GM23248 (cell line): ENCODE measurements at regions not wholly inside any gene's neighbourhood (a gene's known extent, or its start where the extent isn't known, plus 50 kb on each side); places are given as distances from the start of the nearest gene placed in this dataset.

Experiments used
- DNase-seq: peaks from one replicate; pipeline ENCODE4 v3.0.0-alpha.2; 2015
- H2AFZ ChIP-seq: fragments of 200-600 bp; sonication (generic); 2 replicates; pipeline ENCODE4 v1.6.1; 2016; ENCODE audit warnings: antibody characterized with exemption
- H3F3A ChIP-seq: fragments of 200-600 bp; sonication (generic); 2 replicates; pipeline ENCODE4 v1.6.1; 2016; ENCODE audit warnings: mild to moderate bottlenecking, antibody characterized with exemption, mixed run types; ENCODE audit not compliant: insufficient read depth
- H3K27ac ChIP-seq: fragments of 200-600 bp; sonication (generic); 2 replicates; pipeline ENCODE4 v1.5.1; 2016; ENCODE audit warnings: mild to moderate bottlenecking
- H3K27me3 ChIP-seq: fragments of 200-600 bp; sonication (generic); replicated peaks from 2 replicates; pipeline ENCODE4 v1.6.1; 2016; ENCODE audit warnings: mild to moderate bottlenecking; ENCODE audit not compliant: insufficient read depth
- H3K36me3 ChIP-seq: fragments of 200-600 bp; sonication (generic); 2 replicates; pipeline ENCODE4 v1.6.1; 2016; ENCODE audit warnings: low read depth, mild to moderate bottlenecking
- H3K4me1 ChIP-seq: fragments of 200-600 bp; sonication (generic); 2 replicates; pipeline ENCODE4 v1.6.1; 2016; ENCODE audit warnings: mild to moderate bottlenecking; ENCODE audit not compliant: insufficient read depth
- H3K4me2 ChIP-seq: fragments of 200-600 bp; sonication (generic); one replicate; pipeline ENCODE4 v1.6.1; 2016; ENCODE audit warnings: mild to moderate bottlenecking; ENCODE audit not compliant: unreplicated experiment
- H3K4me3 ChIP-seq: fragments of 200-600 bp; sonication (generic); 2 replicates; pipeline ENCODE4 v1.5.1; 2016; ENCODE audit warnings: mild to moderate bottlenecking
- H3K79me2 ChIP-seq: fragments of 200-600 bp; sonication (generic); 2 replicates; pipeline ENCODE4 v1.6.1; 2016; ENCODE audit warnings: mild to moderate bottlenecking; ENCODE audit not compliant: insufficient read depth
- H3K9ac ChIP-seq: fragments of 200-600 bp; sonication (generic); 2 replicates; pipeline ENCODE4 v1.6.1; 2016; ENCODE audit warnings: mild to moderate bottlenecking
- H3K9me2 ChIP-seq: fragments of 200-600 bp; sonication (generic); 2 replicates; pipeline ENCODE4 v1.6.1; 2016; ENCODE audit warnings: mixed run types, mild to moderate bottlenecking, moderate library complexity; ENCODE audit not compliant: insufficient read depth
- H3K9me3 ChIP-seq: fragments of 200-600 bp; sonication (generic); one replicate; pipeline ENCODE4 v1.6.1; 2017; ENCODE audit warnings: low read depth
- H4K20me1 ChIP-seq: fragments of 200-600 bp; sonication (generic); 2 replicates; pipeline ENCODE4 v1.6.0; 2016; ENCODE audit not compliant: insufficient read depth
- EZH2 ChIP-seq: fragments of 200-600 bp; sonication (generic); IDR thresholded peaks from 2 replicates; pipeline ENCODE4 v1.6.1; 2018; ENCODE audit warnings: antibody characterized with exemption, mild to moderate bottlenecking; ENCODE audit not compliant: insufficient read depth, poor library complexity, severe bottlenecking
- EZH2phosphoT487 ChIP-seq: fragments of 200-600 bp; sonication (generic); IDR thresholded peaks from 2 replicates; pipeline ENCODE4 v1.6.1; 2018; ENCODE audit warnings: antibody characterized with exemption, moderate library complexity, mild to moderate bottlenecking, low read depth; ENCODE audit not compliant: insufficient read depth
- WGBS, 2 experiments: methylation state at CpG; one replicate each; pipeline ENCODE4 v1.1.6; 2015 to 2017; ENCODE audit warnings: low lambda C conversion rate in 2 of 2, low coverage in 1 of 2; ENCODE audit errors: missing lambda C conversion rate in 2 of 2; 5-methylcytosine and 5-hydroxymethylcytosine counted together
- in situ Hi-C: fragments of 300-500 bp; cut with MboI; formaldehyde crosslinking; loops from 2 replicates; pipeline ENCODE4 v1.15.0; 2020

GRCh38 chr2:118388771-118389170 is 300.5 kb downstream of the INSIG2 start:
- whole genome bisulfite sequencing, 2 experiments = 14 to 19% methylated on average over 2 of the region's 2 CpGs
- H3K9me2 ChIP-seq = no peaks in the 10 kb centered on the region
- peak; percentile 86 for DNase-seq
- H3K9ac ChIP-seq = peak overlapping the region; percentile 61; the same call in 1 of the 2 replicates
- H2AFZ ChIP-seq = peak overlapping the region; percentile 51
- H3K9me3 ChIP-seq = no peaks in the 10 kb centered on the region
- peak overlapping the region; percentile 12 for H3K4me2 ChIP-seq
- peaks cover 32% of the 10 kb centered on the region for H3K4me1 ChIP-seq
- no peak overlapping the region for H3K4me3 ChIP-seq
- H3K27me3 ChIP-seq = no peaks in the 10 kb centered on the region
- in situ Hi-C loops = no loop called here
- no peaks in the 10 kb centered on the region for H4K20me1 ChIP-seq
- no peaks in the 10 kb centered on the region for H3K79me2 ChIP-seq
- peaks cover 41% of the 10 kb centered on the region for H3F3A ChIP-seq
- H3K36me3 ChIP-seq = no peaks in the 10 kb centered on the region
- TF ChIP-seq EZH2phosphoT487 (no peak), EZH2 (no peak)
- peak overlapping the region; percentile 89 for H3K27ac ChIP-seq

GRCh38 chr2:118387509-118387908 is 299.2 kb downstream of the INSIG2 start:
- in situ Hi-C loops = no loop called here
- Histone ChIP-seq H3K4me1 (peaks cover 32% of the 10 kb centered on the region), H3F3A (peaks cover 41% of the 10 kb centered on the region), H3K79me2 (no peaks in the 10 kb centered on the region), H3K36me3 (no peaks in the 10 kb centered on the region), H3K27me3 (no peaks in the 10 kb centered on the region), H3K9me2 (no peaks in the 10 kb centered on the region), H2AFZ (peak overlapping the region; percentile 33; the same call in 1 of the 2 replicates), H3K4me2 (peak overlapping the region; percentile 26), H3K27ac (peak overlapping the region; percentile 89), H3K9ac (peak overlapping the region; percentile 61), H3K9me3 (no peaks in the 10 kb centered on the region), H3K4me3 (no peak overlapping the region), H4K20me1 (no peaks in the 10 kb centered on the region)
- DNase-seq = peak; percentile 81
- TF ChIP-seq EZH2 (no peak), EZH2phosphoT487 (no peak)
- 0 to 13% methylated on average over 1 of the region's 1 CpG for WGBS, 2 experiments

- 5% methylated on average over 9 of the region's 9 CpGs for whole genome bisulfite sequencing, 2 experiments
- no peaks in the 10 kb centered on the region for H4K20me1 ChIP-seq
- peak overlapping the region; percentile 46 for H2AFZ ChIP-seq
- H3K9me2 ChIP-seq = no peaks in the 10 kb centered on the region
- H3K4me2 ChIP-seq = peak overlapping the region; percentile 28
- peaks cover 32% of the 10 kb centered on the region for H3K4me1 ChIP-seq
- no peaks in the 10 kb centered on the region for H3K79me2 ChIP-seq
- peak overlapping the region; percentile 89 for H3K27ac ChIP-seq
- TF ChIP-seq EZH2 = no peak
- no peak for TF ChIP-seq EZH2phosphoT487
- H3K9me3 ChIP-seq = no peaks in the 10 kb centered on the region
- no peaks in the 10 kb centered on the region for H3K27me3 ChIP-seq
- H3K4me3 ChIP-seq = no peak overlapping the region
- DNase-seq = peak; percentile 98
- peaks cover 41% of the 10 kb centered on the region for H3F3A ChIP-seq
- no peaks in the 10 kb centered on the region for H3K36me3 ChIP-seq
- H3K9ac ChIP-seq = peak overlapping the region; percentile 61
- in situ Hi-C loops = no loop called here
These were observed 298.5 kb downstream of the INSIG2 start for GRCh38 chr2:118386641-118387302.

GRCh38 chr2:118380915-118381653 is 292.8 kb downstream of the INSIG2 start:
- TF ChIP-seq EZH2phosphoT487 (no peak), EZH2 (no peak)
- peak; percentile 15 for DNase-seq
- H3K9me3 ChIP-seq = no peaks in the 10 kb centered on the region
- no peak overlapping the region for H2AFZ ChIP-seq
- H3K4me2 ChIP-seq = no peak overlapping the region
- no peak overlapping the region for H3K9ac ChIP-seq
- H3F3A ChIP-seq = peaks cover 11% of the 10 kb centered on the region
- no peaks in the 10 kb centered on the region for H3K36me3 ChIP-seq
- no peaks in the 10 kb centered on the region for H3K9me2 ChIP-seq
- no peak overlapping the region for H3K27ac ChIP-seq
- no peaks in the 10 kb centered on the region for H3K79me2 ChIP-seq
- H3K4me3 ChIP-seq = no peak overlapping the region
- H4K20me1 ChIP-seq = no peaks in the 10 kb centered on the region
- in situ Hi-C loops = no loop called here
- WGBS, 2 experiments = 71 to 77% methylated on average over 3 of the region's 3 CpGs
- no peaks in the 10 kb centered on the region for H3K27me3 ChIP-seq
- peaks cover 6% of the 10 kb centered on the region for H3K4me1 ChIP-seq
